Colonic mucosa (tissue), 4 donors: ENCODE measurements at regions not wholly inside any gene's neighbourhood (a gene's known extent, or its start where the extent isn't known, plus 50 kb on each side); places are given as distances from the start of the nearest gene placed in this dataset.

Experiments used
- DNase-seq: peaks from one replicate; pipeline ENCODE4 v3.0.0-alpha.2; 2020
- H3K27ac ChIP-seq: fragments of 200-600 bp; one replicate; pipeline ENCODE4 v1.8.0; 2021
- H3K27me3 ChIP-seq: fragments of 200-600 bp; one replicate; pipeline ENCODE4 v1.8.0; 2021
- H3K36me3 ChIP-seq: fragments of 200-600 bp; one replicate; pipeline ENCODE4 v1.8.0; 2021
- H3K4me1 ChIP-seq: fragments of 200-600 bp; one replicate; pipeline ENCODE4 v1.8.0; 2021; ENCODE audit warnings: mild to moderate bottlenecking
- H3K4me3 ChIP-seq: fragments of 200-600 bp; one replicate; pipeline ENCODE4 v1.8.0; 2021
- H3K9ac ChIP-seq, 2 donors: one replicate each; pipeline ENCODE4 v1.7.0; 2013; ENCODE audit warnings: control low read depth in 2 of 2, low read depth in 2 of 2, low read length in 2 of 2
- H3K9me3 ChIP-seq: fragments of 200-600 bp; one replicate; pipeline ENCODE4 v1.8.0; 2021
- CTCF ChIP-seq: fragments of 200-600 bp; IDR thresholded peaks from one replicate; pipeline ENCODE4 v1.8.0; 2022; ENCODE audit warnings: antibody characterized with exemption, mild to moderate bottlenecking
- intact Hi-C: fragments of 100-400 bp; cut with DNase I; formaldehyde crosslinking; loops from one replicate; pipeline ENCODE4 v1.14.1; 2022
- donor health status: healthy.
- donor health status: DM: no; HTN: no; CAD: no.
- donor health status: DM: no; HTN: no; CAD: no.

- H3K36me3 ChIP-seq = no peaks in the 10 kb centered on the region
- H3K9ac ChIP-seq = no peak overlapping the region
- H3K9me3 ChIP-seq = no peaks in the 10 kb centered on the region
- DNase-seq = no peak
- no peak overlapping the region for H3K27ac ChIP-seq
- H3K27me3 ChIP-seq = no peaks in the 10 kb centered on the region
- TF ChIP-seq CTCF = no peak
- no peaks in the 10 kb centered on the region for H3K4me1 ChIP-seq
- intact Hi-C loops = no loop called here
- no peak overlapping the region for H3K4me3 ChIP-seq
Measured at GRCh38 chr7:25399000-25399750, 170.9 kb upstream of the NPVF start.

GRCh38 chr7:25402532-25402931 is 174.2 kb upstream of the NPVF start:
- no peaks in the 10 kb centered on the region for H3K36me3 ChIP-seq
- H3K4me1 ChIP-seq = no peaks in the 10 kb centered on the region
- intact Hi-C loops = no loop called here
- H3K9me3 ChIP-seq = no peaks in the 10 kb centered on the region
- no peak overlapping the region for H3K4me3 ChIP-seq
- no peaks in the 10 kb centered on the region for H3K27me3 ChIP-seq
- H3K27ac ChIP-seq = no peak overlapping the region
- H3K9ac ChIP-seq = no peak overlapping the region
- DNase-seq = no peak
- no peak for TF ChIP-seq CTCF

- Histone ChIP-seq H3K27me3 (no peaks in the 10 kb centered on the region), H3K9ac (no peak overlapping the region), H3K4me3 (no peak overlapping the region), H3K9me3 (no peaks in the 10 kb centered on the region), H3K27ac (no peak overlapping the region), H3K4me1 (no peaks in the 10 kb centered on the region), H3K36me3 (no peaks in the 10 kb centered on the region)
- no peak for TF ChIP-seq CTCF
- DNase-seq = no peak
- intact Hi-C loops = no loop called here
Measured at GRCh38 chr7:25405736-25406135, 177.4 kb upstream of the NPVF start.

GRCh38 chr7:25407053-25407452 is 178.8 kb upstream of the NPVF start:
- Histone ChIP-seq H3K9me3 (no peaks in the 10 kb centered on the region), H3K27ac (no peak overlapping the region), H3K9ac (no peak overlapping the region), H3K36me3 (no peaks in the 10 kb centered on the region), H3K4me3 (no peak overlapping the region), H3K4me1 (no peaks in the 10 kb centered on the region), H3K27me3 (no peaks in the 10 kb centered on the region)
- intact Hi-C loops = no loop called here
- DNase-seq = no peak
- no peak for TF ChIP-seq CTCF

- Histone ChIP-seq H3K4me3 (no peak overlapping the region), H3K9me3 (no peaks in the 10 kb centered on the region), H3K27ac (no peak overlapping the region), H3K9ac (no peak overlapping the region), H3K27me3 (no peaks in the 10 kb centered on the region), H3K36me3 (no peaks in the 10 kb centered on the region), H3K4me1 (no peaks in the 10 kb centered on the region)
- intact Hi-C loops = no loop called here
- no peak for DNase-seq
- TF ChIP-seq CTCF = no peak
Measured at GRCh38 chr7:25408012-25408687, 179.9 kb upstream of the NPVF start.
